ENCODE measurements at regions not wholly inside any gene's neighbourhood (a gene's known extent, or its start where the extent isn't known, plus 50 kb on each side); places are given as distances from the start of the nearest gene placed in this dataset.

GRCh38 chr6:150536835-150537234 lies 62.9 kb upstream of the PLEKHG1 start:
- ATAC-seq: no peak
- TF ChIP-seq SNAI2 (CRISPR knock-in tag; IDR thresholded peaks at IDR 0.05) (no peak), ARNTL (CRISPR knock-in tag; IDR thresholded peaks at IDR 0.05; ENCODE audit: borderline replicate concordance, low read depth) (no peak), TOX (CRISPR knock-in tag; IDR thresholded peaks at IDR 0.05; ENCODE audit: borderline replicate concordance) (no peak), OSR1 (CRISPR knock-in tag; IDR thresholded peaks at IDR 0.05) (no peak), PPARA (CRISPR knock-in tag; IDR thresholded peaks at IDR 0.05; ENCODE audit: borderline replicate concordance) (no peak), ZC3H10 (CRISPR knock-in tag; IDR thresholded peaks at IDR 0.05) (no peak), BACH2 (CRISPR knock-in tag; IDR thresholded peaks at IDR 0.05; ENCODE audit: borderline replicate concordance) (no peak), ZNF8 (CRISPR knock-in tag; IDR thresholded peaks at IDR 0.05) (no peak), PATZ1 (CRISPR knock-in tag; IDR thresholded peaks at IDR 0.05; ENCODE audit: borderline replicate concordance) (no peak), ESRRG (CRISPR knock-in tag; IDR thresholded peaks at IDR 0.05) (no peak), ZFP3 (CRISPR knock-in tag; IDR thresholded peaks at IDR 0.05) (no peak), POU6F1 (CRISPR knock-in tag; IDR thresholded peaks at IDR 0.05; ENCODE audit: borderline replicate concordance, low read depth) (no peak), TCF4 (CRISPR knock-in tag; IDR thresholded peaks at IDR 0.05; ENCODE audit: borderline replicate concordance) (no peak), ZFP30 (CRISPR knock-in tag; IDR thresholded peaks at IDR 0.05) (no peak), GLIS3 (CRISPR knock-in tag; IDR thresholded peaks at IDR 0.05) (no peak), ZNF565 (CRISPR knock-in tag; conservative IDR thresholded peaks at IDR 0.05; ENCODE audit: low read depth) (no peak)
- TF ChIP-seq, protein P1, sequence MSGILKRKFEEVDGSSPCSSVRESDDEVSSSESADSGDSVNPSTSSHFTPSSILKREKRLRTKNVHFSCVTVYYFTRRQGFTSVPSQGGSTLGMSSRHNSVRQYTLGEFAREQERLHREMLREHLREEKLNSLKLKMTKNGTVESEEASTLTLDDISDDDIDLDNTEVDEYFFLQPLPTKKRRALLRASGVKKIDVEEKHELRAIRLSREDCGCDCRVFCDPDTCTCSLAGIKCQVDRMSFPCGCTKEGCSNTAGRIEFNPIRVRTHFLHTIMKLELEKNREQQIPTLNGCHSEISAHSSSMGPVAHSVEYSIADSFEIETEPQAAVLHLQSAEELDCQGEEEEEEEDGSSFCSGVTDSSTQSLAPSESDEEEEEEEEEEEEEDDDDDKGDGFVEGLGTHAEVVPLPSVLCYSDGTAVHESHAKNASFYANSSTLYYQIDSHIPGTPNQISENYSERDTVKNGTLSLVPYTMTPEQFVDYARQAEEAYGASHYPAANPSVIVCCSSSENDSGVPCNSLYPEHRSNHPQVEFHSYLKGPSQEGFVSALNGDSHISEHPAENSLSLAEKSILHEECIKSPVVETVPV (CRISPR knock-in tag; IDR thresholded peaks at IDR 0.05): no peak
- TF ChIP-seq, protein P2, sequence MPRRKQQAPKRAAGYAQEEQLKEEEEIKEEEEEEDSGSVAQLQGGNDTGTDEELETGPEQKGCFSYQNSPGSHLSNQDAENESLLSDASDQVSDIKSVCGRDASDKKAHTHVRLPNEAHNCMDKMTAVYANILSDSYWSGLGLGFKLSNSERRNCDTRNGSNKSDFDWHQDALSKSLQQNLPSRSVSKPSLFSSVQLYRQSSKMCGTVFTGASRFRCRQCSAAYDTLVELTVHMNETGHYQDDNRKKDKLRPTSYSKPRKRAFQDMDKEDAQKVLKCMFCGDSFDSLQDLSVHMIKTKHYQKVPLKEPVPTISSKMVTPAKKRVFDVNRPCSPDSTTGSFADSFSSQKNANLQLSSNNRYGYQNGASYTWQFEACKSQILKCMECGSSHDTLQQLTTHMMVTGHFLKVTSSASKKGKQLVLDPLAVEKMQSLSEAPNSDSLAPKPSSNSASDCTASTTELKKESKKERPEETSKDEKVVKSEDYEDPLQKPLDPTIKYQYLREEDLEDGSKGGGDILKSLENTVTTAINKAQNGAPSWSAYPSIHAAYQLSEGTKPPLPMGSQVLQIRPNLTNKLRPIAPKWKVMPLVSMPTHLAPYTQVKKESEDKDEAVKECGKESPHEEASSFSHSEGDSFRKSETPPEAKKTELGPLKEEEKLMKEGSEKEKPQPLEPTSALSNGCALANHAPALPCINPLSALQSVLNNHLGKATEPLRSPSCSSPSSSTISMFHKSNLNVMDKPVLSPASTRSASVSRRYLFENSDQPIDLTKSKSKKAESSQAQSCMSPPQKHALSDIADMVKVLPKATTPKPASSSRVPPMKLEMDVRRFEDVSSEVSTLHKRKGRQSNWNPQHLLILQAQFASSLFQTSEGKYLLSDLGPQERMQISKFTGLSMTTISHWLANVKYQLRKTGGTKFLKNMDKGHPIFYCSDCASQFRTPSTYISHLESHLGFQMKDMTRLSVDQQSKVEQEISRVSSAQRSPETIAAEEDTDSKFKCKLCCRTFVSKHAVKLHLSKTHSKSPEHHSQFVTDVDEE (CRISPR knock-in tag; IDR thresholded peaks at IDR 0.05): no peak

GRCh38 chr6:150537491-150537890 lies 62.2 kb upstream of the PLEKHG1 start:
- no peak for TF ChIP-seq ZNF8 (CRISPR knock-in tag; IDR thresholded peaks at IDR 0.05)
- no peak for TF ChIP-seq PATZ1 (CRISPR knock-in tag; IDR thresholded peaks at IDR 0.05; ENCODE audit: borderline replicate concordance)
- no peak for TF ChIP-seq ZNF70 (CRISPR knock-in tag; IDR thresholded peaks at IDR 0.05)
- TF ChIP-seq POU6F1 (CRISPR knock-in tag; IDR thresholded peaks at IDR 0.05; ENCODE audit: borderline replicate concordance, low read depth): no peak
- no peak for TF ChIP-seq ZNF565 (CRISPR knock-in tag; conservative IDR thresholded peaks at IDR 0.05; ENCODE audit: low read depth)
- no peak for TF ChIP-seq TCF4 (CRISPR knock-in tag; IDR thresholded peaks at IDR 0.05; ENCODE audit: borderline replicate concordance)
- TF ChIP-seq TOX (CRISPR knock-in tag; IDR thresholded peaks at IDR 0.05; ENCODE audit: borderline replicate concordance): no peak
- no peak for TF ChIP-seq CSDC2 (CRISPR knock-in tag; IDR thresholded peaks at IDR 0.05)
- no peak for TF ChIP-seq GLIS3 (CRISPR knock-in tag; IDR thresholded peaks at IDR 0.05)
- ATAC-seq: no peak

Measured in SK-N-SH treated with all-trans-retinoic acid at 6 μM for 48 hours (cell line).